Caco-2 (cell line): ENCODE measurements at regions not wholly inside any gene's neighbourhood (a gene's known extent, or its start where the extent isn't known, plus 50 kb on each side); places are given as distances from the start of the nearest gene placed in this dataset.

ENCODE experiments used
- BruUV-seq: library from RNA; stranded (reverse); fragments of 400-500 nt; replicated peaks from 2 replicates; lab custom pipeline; 2021; lab: Mats Ljungman, UMichigan
- CTCF ChIA-PET: fragments of 300-600 bp; sonication (Branson Sonifier 250); formaldehyde crosslinking; loops from one replicate; lab custom pipeline; 2022; ENCODE audit warnings: antibody characterized with exemption; lab: Charles Lee
- POLR2A ChIA-PET: fragments of 300-600 bp; sonication (Branson Sonifier 250); formaldehyde crosslinking; loops from one replicate; lab custom pipeline; 2022; ENCODE audit warnings: antibody characterized with exemption; lab: Charles Lee
- DNase-seq, 2 experiments: peaks; one replicate each; pipeline versions ENCODE4 v3.0.0 to v3.0.0-alpha.2; 2020 to 2022
- H3K27me3 ChIP-seq: replicated peaks from 2 replicates; pipeline ENCODE4 v1.6.0; 2011; ENCODE audit warnings: low read length; ENCODE audit not compliant: control insufficient read depth, insufficient read depth
- H3K36me3 ChIP-seq: 2 replicates; pipeline ENCODE4 v1.5.1; 2011; ENCODE audit warnings: low read length; ENCODE audit not compliant: control insufficient read depth, insufficient read depth
- H3K4me1 ChIP-seq: fragments of 250-450 bp; sonication (Bioruptor Pico); 2 replicates; pipeline ENCODE4 v1.5.1; 2020; ENCODE audit warnings: mild to moderate bottlenecking
- H3K4me3 ChIP-seq: 2 replicates; pipeline ENCODE4 v1.5.1; 2011; ENCODE audit warnings: low read depth, mild to moderate bottlenecking, control low read depth, low read length
- H3K9me3 ChIP-seq: fragments of 250-450 bp; sonication (Bioruptor Pico); 2 replicates; pipeline ENCODE4 v1.5.1; 2020; ENCODE audit warnings: mild to moderate bottlenecking, moderate library complexity
- H3K27ac Mint-ChIP-seq: one replicate; pipeline ENCODE4 v1.8.0; 2022; ENCODE audit warnings: mixed read lengths; ENCODE audit not compliant: unreplicated experiment
- H3K27me3 Mint-ChIP-seq: one replicate; pipeline ENCODE4 v1.8.0; 2022; ENCODE audit warnings: mixed read lengths; ENCODE audit not compliant: insufficient read depth, unreplicated experiment
- H3K36me3 Mint-ChIP-seq: one replicate; pipeline ENCODE4 v1.8.0; 2022; ENCODE audit warnings: mild to moderate bottlenecking, mixed read lengths; ENCODE audit not compliant: insufficient read depth, unreplicated experiment
- H3K4me1 Mint-ChIP-seq: one replicate; pipeline ENCODE4 v1.8.0; 2022; ENCODE audit warnings: low read depth, mixed read lengths; ENCODE audit not compliant: unreplicated experiment
- H3K4me3 Mint-ChIP-seq: one replicate; pipeline ENCODE4 v1.8.0; 2022; ENCODE audit warnings: mild to moderate bottlenecking, moderate library complexity, mixed read lengths; ENCODE audit not compliant: unreplicated experiment
- H3K9me3 Mint-ChIP-seq: one replicate; pipeline ENCODE4 v1.8.0; 2022; ENCODE audit warnings: mixed read lengths; ENCODE audit not compliant: unreplicated experiment
- CTCF ChIP-seq, 2 experiments: fragments of 200-600 bp in 1 of 2; IDR thresholded peaks; 1 replicate in 1 of 2; 2 replicates in 1 of 2; pipeline versions ENCODE4 v1.5.1 to v1.8.0; 2011 to 2022; ENCODE audit warnings: antibody characterized with exemption in 1 of 2, control low read depth in 1 of 2, inconsistent platforms in 1 of 2, low read depth in 1 of 2, low read length in 1 of 2, mild to moderate bottlenecking in 1 of 2, moderate library complexity in 1 of 2; ENCODE audit not compliant: insufficient read depth in 1 of 2, severe bottlenecking in 1 of 2, unreplicated experiment in 1 of 2
- intact Hi-C: fragments of 100-400 bp; cut with micrococcal nuclease; formaldehyde crosslinking; loops from one replicate; pipeline ENCODE4 v1.10.0; 2022; ENCODE audit not compliant: unreplicated experiment

GRCh38 chr3:72058493-72059081 is 273.6 kb upstream of the PROK2 start:
- H3K27me3 Mint-ChIP-seq: no peaks in the 10 kb centered on the region
- no peak for TF ChIP-seq CTCF (IDR thresholded peaks at IDR 0.05; ENCODE audit: insufficient read depth in 1 of 2, low read depth in 1 of 2, low read length in 1 of 2, severe bottlenecking in 1 of 2, unreplicated experiment in 1 of 2)
- H3K36me3 ChIP-seq: no peaks in the 10 kb centered on the region
- ChIA-PET CTCF (no interaction called here), POLR2A (no interaction called here)
- H3K9me3 ChIP-seq: no peaks in the 10 kb centered on the region
- no peak for DNase-seq
- H3K27ac Mint-ChIP-seq: no peak overlapping the region
- H3K4me1 ChIP-seq: no peaks in the 10 kb centered on the region
- H3K4me3 ChIP-seq: no peak overlapping the region
- no peaks in the 10 kb centered on the region for H3K27me3 ChIP-seq
- no peaks in the 10 kb centered on the region for H3K36me3 Mint-ChIP-seq
- H3K4me3 Mint-ChIP-seq: no peak overlapping the region
- H3K4me1 Mint-ChIP-seq: no peaks in the 10 kb centered on the region
- intact Hi-C loops: no loop called here
- no TSS peak for BruUV-seq
- no peaks in the 10 kb centered on the region for H3K9me3 Mint-ChIP-seq

- Histone ChIP-seq H3K4me1 (no peaks in the 10 kb centered on the region), H3K4me3 (no peak overlapping the region), H3K36me3 (no peaks in the 10 kb centered on the region), H3K9me3 (no peaks in the 10 kb centered on the region), H3K27me3 (no peaks in the 10 kb centered on the region)
- Mint-ChIP-seq H3K27me3 (no peaks in the 10 kb centered on the region), H3K36me3 (no peaks in the 10 kb centered on the region), H3K27ac (no peak overlapping the region), H3K4me1 (no peaks in the 10 kb centered on the region), H3K9me3 (no peaks in the 10 kb centered on the region), H3K4me3 (no peak overlapping the region)
- ChIA-PET CTCF (no interaction called here), POLR2A (no interaction called here)
- no TSS peak for BruUV-seq
- no peak for TF ChIP-seq CTCF (IDR thresholded peaks at IDR 0.05; ENCODE audit: insufficient read depth in 1 of 2, low read depth in 1 of 2, low read length in 1 of 2, severe bottlenecking in 1 of 2, unreplicated experiment in 1 of 2)
- intact Hi-C loops: no loop called here
- DNase-seq: no peak
Observed at GRCh38 chr3:72055436-72055835, 270.5 kb upstream of the PROK2 start.

- TF ChIP-seq CTCF (IDR thresholded peaks at IDR 0.05; ENCODE audit: insufficient read depth in 1 of 2, low read depth in 1 of 2, low read length in 1 of 2, severe bottlenecking in 1 of 2, unreplicated experiment in 1 of 2): no peak
- Mint-ChIP-seq H3K27ac (no peak overlapping the region), H3K27me3 (no peaks in the 10 kb centered on the region), H3K4me3 (no peak overlapping the region), H3K4me1 (no peaks in the 10 kb centered on the region), H3K9me3 (no peaks in the 10 kb centered on the region), H3K36me3 (no peaks in the 10 kb centered on the region)
- no peaks in the 10 kb centered on the region for H3K27me3 ChIP-seq
- no peaks in the 10 kb centered on the region for H3K9me3 ChIP-seq
- H3K4me1 ChIP-seq: no peaks in the 10 kb centered on the region
- H3K36me3 ChIP-seq: no peaks in the 10 kb centered on the region
- DNase-seq: no peak
- POLR2A ChIA-PET: no interaction called here
- no TSS peak for BruUV-seq
- intact Hi-C loops: no loop called here
- CTCF ChIA-PET: no interaction called here
- no peak overlapping the region for H3K4me3 ChIP-seq
Observed at GRCh38 chr3:72054976-72055375, 270.0 kb upstream of the PROK2 start.
